ENCODE measurements at regions not wholly inside any gene's neighbourhood (a gene's known extent, or its start where the extent isn't known, plus 50 kb on each side); places are given as distances from the start of the nearest gene placed in this dataset.
"Not testable (repeated sequence)": the region's sequence is repeated elsewhere in the genome, so short reads cannot be mapped to it uniquely, and the experiment has no call there.

GRCh38 chr1:8133190-8133589 lies 107.1 kb upstream of the ERRFI1 start:
- Histone ChIP-seq H3K4me3 (no peak overlapping the region), H3K27ac (peak overlapping the region in 17 of 21 experiments; percentile 14 to 80 (median 48))

GRCh38 chr1:8127171-8127641 lies 101.1 kb upstream of the ERRFI1 start:
- Histone ChIP-seq H3K4me3 (no peak overlapping the region), H3K27ac (peak overlapping the region in 4 of 21 experiments; percentile 26 to 43 (median 35))

- Histone ChIP-seq H3K27ac (peak overlapping the region in 7 of 21 experiments; percentile 26 to 71 (median 61)), H3K4me3 (no peak overlapping the region)
Measured at GRCh38 chr1:8122477-8123407, 96.6 kb upstream of the ERRFI1 start.

- H3K27ac ChIP-seq, result peak overlapping the region in 9 of 21 experiments; percentile 26 to 73 (median 61)
- no peak overlapping the region for H3K4me3 ChIP-seq
Measured at GRCh38 chr1:8122160-8122476, 96.0 kb upstream of the ERRFI1 start.

- Histone ChIP-seq H3K4me3 (no peak overlapping the region), H3K27ac (peak overlapping the region in 17 of 21 experiments; percentile 3 to 73 (median 52))
Measured at GRCh38 chr1:8121261-8122159, 95.4 kb upstream of the ERRFI1 start.

- Histone ChIP-seq H3K27ac (peak overlapping the region in 18 of 21 experiments; percentile 3 to 73 (median 48)), H3K4me3 (no peak overlapping the region)
Measured at GRCh38 chr1:8120693-8121260, 94.7 kb upstream of the ERRFI1 start.

GRCh38 chr1:8118736-8119135 lies 92.6 kb upstream of the ERRFI1 start:
- H3K27ac ChIP-seq, result peak overlapping the region in 3 of 21 experiments; percentile 51 to 77 (median 68)
- not testable (repeated sequence) for H3K4me3 ChIP-seq

GRCh38 chr1:8118031-8118451 lies 91.9 kb upstream of the ERRFI1 start:
- no peak overlapping the region for H3K4me3 ChIP-seq
- peak overlapping the region in 13 of 21 experiments; percentile 3 to 77 (median 51) for H3K27ac ChIP-seq

GRCh38 chr1:8116894-8117264 lies 90.8 kb upstream of the ERRFI1 start:
- H3K4me3 ChIP-seq, result no peak overlapping the region

GRCh38 chr1:8115769-8116167 lies 89.7 kb upstream of the ERRFI1 start:
- Histone ChIP-seq H3K4me3 (no peak overlapping the region), H3K27ac (peak overlapping the region in 15 of 21 experiments; percentile 14 to 77 (median 50))

More at GRCh38 chr1:8116894-8117264, 90.8 kb upstream of the ERRFI1 start:
- H3K27ac ChIP-seq, result peak overlapping the region in 15 of 21 experiments; percentile 2 to 77 (median 36)

- Histone ChIP-seq H3K4me3 (no peak overlapping the region), H3K27ac (peak overlapping the region in 8 of 21 experiments; percentile 6 to 77 (median 34))
Measured at GRCh38 chr1:8115031-8115768, 89.1 kb upstream of the ERRFI1 start.

GRCh38 chr1:8113262-8114220 lies 87.4 kb upstream of the ERRFI1 start:
- peak overlapping the region in 9 of 21 experiments; percentile 2 to 62 (median 43) for H3K27ac ChIP-seq
- no peak overlapping the region for H3K4me3 ChIP-seq

- H3K27ac ChIP-seq, result peak overlapping the region in 5 of 21 experiments; percentile 17 to 62 (median 30)
- no peak overlapping the region for H3K4me3 ChIP-seq
Measured at GRCh38 chr1:8112611-8113261, 86.6 kb upstream of the ERRFI1 start.

GRCh38 chr1:8111560-8111959 lies 85.5 kb upstream of the ERRFI1 start:
- H3K27ac ChIP-seq, result no peak overlapping the region
- no peak overlapping the region for H3K4me3 ChIP-seq

- Histone ChIP-seq H3K4me3 (no peak overlapping the region), H3K27ac (no peak overlapping the region)
Measured at GRCh38 chr1:8109216-8109615, 83.1 kb upstream of the ERRFI1 start.

GRCh38 chr1:8107897-8108296 lies 81.8 kb upstream of the ERRFI1 start:
- H3K27ac ChIP-seq, result no peak overlapping the region
- H3K4me3 ChIP-seq, result no peak overlapping the region
